T-helper 2 cell treated with Interferon-gamma antibody and Interleukin-4, amounts not matched to agents 100 ng/mL and 5 ng/mL, for 36 hours (primary cell): ENCODE measurements at regions not wholly inside any gene's neighbourhood (a gene's known extent, or its start where the extent isn't known, plus 50 kb on each side); places are given as distances from the start of the nearest gene placed in this dataset.
"Not testable (repeated sequence)": the region's sequence is repeated elsewhere in the genome, so short reads cannot be mapped to it uniquely, and the experiment has no call there.

ENCODE experiments used
- intact Hi-C: fragments of 100-400 bp; cut with micrococcal nuclease; formaldehyde crosslinking; loops from one replicate; pipeline ENCODE4 v1.15.1; 2023

GRCh38 chr22:25453058-25453457 lies 111.4 kb upstream of the GRK3 start:
- intact Hi-C loops = no loop called here

DNA sequence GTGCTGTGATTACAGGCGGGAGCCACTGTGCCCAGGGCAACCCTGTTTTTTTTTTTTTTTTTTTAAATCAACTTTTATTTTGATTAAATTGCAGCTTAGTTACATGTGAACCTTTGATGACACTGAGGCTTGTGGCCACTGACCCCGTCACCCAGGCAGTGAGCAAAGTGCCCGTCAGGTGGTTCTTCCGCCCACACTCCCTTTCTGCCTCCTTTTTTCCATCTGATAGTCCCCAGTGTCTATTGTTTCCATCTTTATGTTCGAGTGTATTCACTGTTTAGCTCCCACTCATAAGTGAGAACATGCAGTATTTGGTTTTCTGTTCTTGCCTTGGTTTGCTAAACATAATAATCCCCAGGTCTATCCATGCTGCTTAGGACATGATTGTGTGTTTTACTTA lies 110.9 kb upstream of the GRK3 start:
- intact Hi-C loops = no loop called here

DNA sequence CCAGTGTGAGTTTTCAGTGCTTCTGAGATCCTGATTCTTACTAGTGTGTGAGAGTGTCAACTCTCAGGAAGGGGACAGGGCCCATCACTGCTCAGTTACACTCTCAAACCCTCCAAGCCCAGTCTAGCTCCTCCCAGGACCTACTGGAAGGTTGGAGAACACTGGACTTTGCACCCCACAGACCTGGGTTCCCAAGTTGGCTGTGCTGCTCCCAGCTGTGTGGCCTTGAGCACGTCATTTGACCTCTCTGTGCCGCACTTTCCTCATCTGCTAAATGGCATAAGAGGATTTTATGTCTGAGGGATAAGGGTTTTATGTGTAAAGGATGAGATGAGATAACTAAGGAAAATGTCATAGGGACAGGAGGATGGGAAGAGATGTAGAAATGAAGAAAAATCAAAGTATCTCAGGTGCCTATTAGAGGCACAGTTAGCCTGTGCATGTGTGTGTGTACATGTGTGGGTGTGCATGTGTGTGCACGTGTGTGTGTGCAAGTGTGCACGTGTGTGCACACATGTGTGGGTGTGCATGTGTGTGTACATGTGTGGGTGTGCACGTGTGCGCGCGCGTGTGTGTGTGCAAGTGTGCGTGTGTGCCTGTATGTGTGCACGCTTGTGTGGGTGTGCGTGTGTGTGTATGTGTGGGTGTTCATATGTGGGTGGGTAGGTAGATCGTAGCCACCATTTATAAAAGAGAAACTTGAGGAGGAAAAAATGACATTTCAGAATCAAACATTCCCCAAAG lies 108.0 kb upstream of the GRK3 start:
- intact Hi-C loops = not testable (repeated sequence)

- intact Hi-C loops = not testable (repeated sequence)
These were observed 105.8 kb upstream of the GRK3 start for GRCh38 chr22:25458631-25459030.

- intact Hi-C loops = not testable (repeated sequence)
These were observed 103.8 kb upstream of the GRK3 start for GRCh38 chr22:25460682-25461081.

DNA sequence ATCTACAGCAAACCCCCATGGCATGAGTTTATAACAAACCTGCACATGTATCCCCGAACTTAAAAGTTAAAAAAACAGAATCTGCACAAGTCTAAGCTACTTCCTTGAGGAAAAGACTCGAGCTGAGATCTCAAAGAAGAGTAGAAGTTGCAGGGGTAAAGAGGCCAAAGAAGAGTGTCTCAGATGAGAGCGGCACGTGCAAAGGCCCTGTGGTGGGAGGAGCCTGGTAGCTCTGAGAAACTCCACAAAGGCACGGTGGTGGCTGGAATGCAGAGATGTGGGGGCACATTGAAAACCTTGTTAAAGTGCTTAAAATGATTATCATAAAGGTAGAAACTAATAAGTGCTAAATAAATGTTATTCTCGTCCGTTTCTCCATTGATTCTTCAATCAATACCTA lies 103.2 kb upstream of the GRK3 start:
- intact Hi-C loops = no loop called here

- intact Hi-C loops = loop anchor here (2.0 kb wide), 1 partner anchor 240 kb away; no protein-coding TSS in a partner anchor
These were observed 101.8 kb upstream of the GRK3 start for GRCh38 chr22:25462474-25463346.

DNA sequence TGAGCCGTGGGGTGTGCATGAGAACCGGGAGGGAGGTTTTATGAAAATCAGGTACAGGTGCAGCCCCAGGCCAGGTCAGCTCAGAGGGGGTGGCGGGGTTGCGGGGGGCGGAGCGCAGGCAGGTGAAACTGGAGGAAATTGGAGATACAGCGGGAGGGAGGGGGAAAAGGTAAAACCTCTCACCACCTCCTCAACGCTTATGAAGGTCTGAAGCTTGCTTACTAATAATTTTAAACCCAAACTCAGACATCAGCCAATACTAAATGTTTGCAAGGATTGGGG lies 101.2 kb upstream of the GRK3 start:
- intact Hi-C loops = loop anchor here (2.0 kb wide), 1 partner anchor 240 kb away; no protein-coding TSS in a partner anchor

DNA sequence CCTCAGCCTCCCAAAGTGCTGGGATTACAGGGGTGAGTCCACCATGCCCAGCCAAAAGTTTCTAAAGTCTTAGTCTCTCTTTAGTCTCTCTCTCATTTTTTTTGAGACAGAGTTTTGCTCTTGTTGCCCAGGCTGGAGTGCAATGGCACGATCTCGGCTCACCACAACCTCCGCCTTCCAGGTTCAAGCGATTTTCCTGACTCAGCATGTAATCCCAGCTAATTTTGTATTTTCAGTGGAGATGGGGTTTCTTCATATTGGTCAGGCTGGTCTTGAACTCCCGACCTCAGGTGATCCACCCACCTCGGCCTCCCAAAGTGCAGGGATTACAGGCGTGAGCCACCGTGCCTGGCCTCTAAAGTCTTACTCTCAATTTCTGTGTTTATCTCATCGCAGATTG lies 100.1 kb upstream of the GRK3 start:
- intact Hi-C loops = not testable (repeated sequence)

- intact Hi-C loops = no loop called here
These were observed 98.5 kb upstream of the GRK3 start for GRCh38 chr22:25465949-25466348.

GRCh38 chr22:25472382-25472781 lies 92.1 kb upstream of the GRK3 start:
- intact Hi-C loops = no loop called here

- intact Hi-C loops = no loop called here
These were observed 89.0 kb upstream of the GRK3 start for GRCh38 chr22:25475257-25476022.

DNA sequence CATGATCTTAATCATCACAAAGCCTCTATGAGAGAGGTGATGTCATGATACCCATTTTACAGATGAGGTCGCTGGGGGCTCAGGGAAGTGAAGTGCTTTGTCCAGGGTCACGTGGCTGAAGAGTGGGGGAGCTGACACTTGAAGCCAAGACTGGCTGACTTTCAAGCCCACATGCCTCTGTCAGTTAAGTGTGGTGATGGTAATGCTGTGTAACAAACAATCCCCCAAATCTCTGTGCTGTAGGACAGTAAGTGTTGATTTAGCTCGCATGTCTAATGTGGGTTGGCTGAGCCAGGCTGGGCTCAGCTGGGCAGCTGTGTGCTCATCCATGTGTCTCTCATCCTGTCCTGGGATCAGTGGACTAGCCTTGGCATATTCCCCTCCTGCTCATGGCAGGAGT lies 87.1 kb upstream of the GRK3 start:
- intact Hi-C loops = no loop called here

GRCh38 chr22:25478111-25478510 lies 86.4 kb upstream of the GRK3 start:
- intact Hi-C loops = no loop called here

DNA sequence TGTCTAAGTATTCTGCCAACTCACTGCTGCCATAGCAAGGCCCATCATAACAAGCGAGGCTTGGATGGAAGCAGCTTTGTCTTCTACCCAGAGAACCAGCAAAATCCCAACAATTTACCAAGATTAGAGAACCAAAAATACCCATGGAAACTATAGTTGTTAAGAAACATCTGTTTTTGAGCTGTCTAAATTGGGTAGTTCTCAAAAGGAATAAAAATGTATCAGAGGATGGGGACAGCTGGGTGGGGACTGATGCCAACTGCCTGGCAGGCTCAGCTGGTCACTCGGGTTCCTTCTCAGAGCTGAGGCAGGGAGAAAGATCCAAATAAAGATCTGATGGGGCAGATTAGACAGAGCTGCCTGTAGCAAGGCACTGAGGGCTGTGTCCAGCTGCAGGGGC lies 85.9 kb upstream of the GRK3 start:
- intact Hi-C loops = no loop called here

DNA sequence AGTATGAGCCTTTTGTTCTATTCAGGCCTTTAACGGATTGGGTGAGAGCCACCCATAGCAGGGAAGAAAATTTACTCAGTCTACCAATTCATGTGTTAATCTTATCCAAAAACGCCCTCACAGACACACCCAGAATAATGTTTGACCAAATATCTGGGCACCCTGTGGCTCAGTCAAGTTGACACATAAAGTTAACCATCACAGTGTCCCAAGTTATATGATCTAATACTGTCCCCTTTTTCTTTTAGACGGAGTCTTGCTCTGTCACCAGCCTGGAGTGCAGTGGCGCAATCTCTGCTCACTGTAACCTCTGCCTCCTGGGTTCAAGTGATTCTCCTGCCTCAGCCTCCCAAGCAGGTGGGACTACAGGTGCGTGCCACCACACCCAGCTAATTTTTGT lies 83.6 kb upstream of the GRK3 start:
- intact Hi-C loops = not testable (repeated sequence)

- intact Hi-C loops = no loop called here
These were observed 82.2 kb upstream of the GRK3 start for GRCh38 chr22:25482091-25482760.

DNA sequence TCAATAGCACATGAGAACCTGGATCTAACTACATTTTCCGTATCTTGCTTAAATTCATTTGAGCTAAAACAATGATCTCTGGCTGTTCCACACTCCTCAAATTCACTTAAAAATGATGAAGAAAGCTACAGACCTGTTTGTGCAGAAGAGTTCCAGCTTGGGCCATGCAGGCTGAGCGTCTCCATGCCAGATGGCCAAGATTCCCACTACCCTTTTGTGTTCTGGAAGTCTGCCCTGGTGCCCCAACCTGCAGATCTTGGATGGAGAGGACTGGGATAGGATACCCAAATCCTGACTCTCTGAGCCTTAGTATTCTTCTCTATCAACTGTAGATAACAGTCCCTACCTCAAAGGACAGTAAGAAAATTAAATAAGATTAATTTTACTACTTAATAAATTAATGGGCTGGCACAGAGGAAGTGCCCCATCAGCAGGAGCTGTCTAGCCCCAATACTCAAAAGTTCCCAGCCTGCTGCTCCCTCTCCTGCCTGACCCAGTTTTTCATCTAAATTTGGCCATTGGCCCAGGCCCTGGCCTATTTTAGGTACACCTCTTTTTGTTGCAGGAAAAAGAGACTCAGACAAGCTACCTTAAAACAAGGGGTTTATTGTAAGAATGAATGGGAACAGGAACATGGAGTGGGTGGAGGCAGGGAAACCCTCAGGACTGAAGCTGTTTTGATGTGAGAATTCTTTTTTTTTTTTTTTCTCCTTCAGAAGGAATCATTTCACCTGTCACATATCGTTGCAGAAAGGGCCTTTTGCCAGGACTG lies 81.4 kb upstream of the GRK3 start:
- intact Hi-C loops = no loop called here

GRCh38 chr22:25483931-25484330 lies 80.5 kb upstream of the GRK3 start:
- intact Hi-C loops = no loop called here

DNA sequence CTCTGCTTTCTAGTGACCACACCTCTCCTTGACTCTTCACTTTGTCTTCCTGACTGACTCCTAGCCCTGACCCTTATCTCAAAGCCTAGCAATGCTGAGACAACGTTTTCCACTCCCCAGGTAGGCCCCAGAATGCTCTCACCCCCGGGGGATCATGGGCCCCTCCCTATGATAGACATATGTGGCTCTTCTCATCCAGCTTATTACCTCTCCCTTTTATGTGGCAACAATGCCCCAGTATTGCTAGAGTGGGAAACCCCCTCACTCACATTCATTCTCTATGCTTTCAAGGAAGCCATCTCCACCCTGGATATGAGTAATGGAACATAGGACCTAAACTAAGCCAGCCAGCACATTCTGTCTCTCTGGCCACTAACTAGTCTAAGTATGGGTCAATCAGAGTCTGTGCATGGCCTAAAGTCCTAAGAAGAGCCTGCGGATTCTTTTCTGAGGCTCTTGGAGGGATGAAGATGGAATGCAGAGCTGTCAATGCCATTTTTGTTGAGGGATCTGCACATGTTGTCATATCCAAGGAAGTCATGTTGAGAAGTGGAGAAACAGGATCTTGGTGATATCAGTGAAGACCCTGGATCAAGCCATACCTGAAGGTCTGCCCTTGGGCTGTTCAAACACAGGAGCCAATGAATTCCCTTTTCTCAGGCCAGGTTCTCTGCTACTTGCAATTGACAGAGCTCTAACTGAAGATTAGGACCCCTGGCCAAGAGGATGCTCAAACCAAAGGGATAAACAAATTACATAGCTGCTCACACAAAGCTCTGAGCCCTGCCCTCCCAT lies 79.8 kb upstream of the GRK3 start:
- intact Hi-C loops = no loop called here
